Mesothelial cell of epicardium (in vitro differentiated cells): ENCODE measurements at regions not wholly inside any gene's neighbourhood (a gene's known extent, or its start where the extent isn't known, plus 50 kb on each side); places are given as distances from the start of the nearest gene placed in this dataset.
"Not testable (repeated sequence)": the region's sequence is repeated elsewhere in the genome, so short reads cannot be mapped to it uniquely, and the experiment has no call there.

Experiments used
- DNase-seq, 2 experiments: peaks; one replicate each; pipeline ENCODE4 v3.0.0; 2021; ENCODE audit warnings: low spot score in 2 of 2; ENCODE audit not compliant: unreplicated experiment in 2 of 2
- H3K27ac Mint-ChIP-seq: 2 replicates; pipeline ENCODE4 v1.8.0; 2021; ENCODE audit warnings: mixed read lengths
- H3K27me3 Mint-ChIP-seq: 2 replicates; pipeline ENCODE4 v1.8.0; 2021; ENCODE audit warnings: low read depth, mixed read lengths
- H3K36me3 Mint-ChIP-seq: 2 replicates; pipeline ENCODE4 v1.8.0; 2021; ENCODE audit warnings: mixed read lengths
- H3K4me1 Mint-ChIP-seq: 2 replicates; pipeline ENCODE4 v1.8.0; 2021; ENCODE audit warnings: mixed read lengths
- H3K4me3 Mint-ChIP-seq: 2 replicates; pipeline ENCODE4 v1.8.0; 2021; ENCODE audit warnings: mild to moderate bottlenecking, moderate library complexity, mixed read lengths
- H3K9me3 Mint-ChIP-seq: 2 replicates; pipeline ENCODE4 v1.8.0; 2021; ENCODE audit warnings: mixed read lengths
- TF ChIP-seq, protein P1 (sequence below): fragments of 200-600 bp; sonication (generic); IDR thresholded peaks from one replicate; pipeline ENCODE4 v1.5.0; 2021; ENCODE audit warnings: antibody characterized with exemption; ENCODE audit not compliant: unreplicated experiment

DNA sequence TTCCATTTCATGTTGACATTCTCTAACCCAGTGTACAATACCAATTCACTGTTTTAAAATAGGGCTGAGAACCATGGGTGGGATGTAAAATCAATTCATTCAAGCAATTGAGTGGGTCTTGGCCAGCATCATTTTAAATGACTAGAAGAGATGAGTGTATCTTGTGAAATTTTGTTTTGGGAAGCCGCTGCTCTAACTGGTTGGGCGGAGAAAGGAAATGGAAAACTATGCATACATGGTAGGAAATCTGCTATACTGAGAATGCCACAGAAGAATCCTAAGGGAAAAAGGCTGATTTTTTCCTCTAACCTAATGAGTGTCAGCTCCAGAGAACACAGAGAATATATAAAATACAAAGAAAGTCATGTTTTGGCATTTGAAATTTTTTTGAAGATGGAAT, 54.8 kb upstream of the DCLK2 start:
- no peaks in the 10 kb centered on the region for H3K4me1 Mint-ChIP-seq
- H3K4me3 Mint-ChIP-seq, result no peak overlapping the region
- DNase-seq, result no peak
- TF ChIP-seq, protein P1, sequence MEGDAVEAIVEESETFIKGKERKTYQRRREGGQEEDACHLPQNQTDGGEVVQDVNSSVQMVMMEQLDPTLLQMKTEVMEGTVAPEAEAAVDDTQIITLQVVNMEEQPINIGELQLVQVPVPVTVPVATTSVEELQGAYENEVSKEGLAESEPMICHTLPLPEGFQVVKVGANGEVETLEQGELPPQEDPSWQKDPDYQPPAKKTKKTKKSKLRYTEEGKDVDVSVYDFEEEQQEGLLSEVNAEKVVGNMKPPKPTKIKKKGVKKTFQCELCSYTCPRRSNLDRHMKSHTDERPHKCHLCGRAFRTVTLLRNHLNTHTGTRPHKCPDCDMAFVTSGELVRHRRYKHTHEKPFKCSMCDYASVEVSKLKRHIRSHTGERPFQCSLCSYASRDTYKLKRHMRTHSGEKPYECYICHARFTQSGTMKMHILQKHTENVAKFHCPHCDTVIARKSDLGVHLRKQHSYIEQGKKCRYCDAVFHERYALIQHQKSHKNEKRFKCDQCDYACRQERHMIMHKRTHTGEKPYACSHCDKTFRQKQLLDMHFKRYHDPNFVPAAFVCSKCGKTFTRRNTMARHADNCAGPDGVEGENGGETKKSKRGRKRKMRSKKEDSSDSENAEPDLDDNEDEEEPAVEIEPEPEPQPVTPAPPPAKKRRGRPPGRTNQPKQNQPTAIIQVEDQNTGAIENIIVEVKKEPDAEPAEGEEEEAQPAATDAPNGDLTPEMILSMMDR, result no peak
- H3K36me3 Mint-ChIP-seq, result peaks cover 13% of the 10 kb centered on the region
- H3K27ac Mint-ChIP-seq, result no peak overlapping the region
- H3K9me3 Mint-ChIP-seq, result peaks cover 30% of the 10 kb centered on the region
- H3K27me3 Mint-ChIP-seq, result no peaks in the 10 kb centered on the region

DNA sequence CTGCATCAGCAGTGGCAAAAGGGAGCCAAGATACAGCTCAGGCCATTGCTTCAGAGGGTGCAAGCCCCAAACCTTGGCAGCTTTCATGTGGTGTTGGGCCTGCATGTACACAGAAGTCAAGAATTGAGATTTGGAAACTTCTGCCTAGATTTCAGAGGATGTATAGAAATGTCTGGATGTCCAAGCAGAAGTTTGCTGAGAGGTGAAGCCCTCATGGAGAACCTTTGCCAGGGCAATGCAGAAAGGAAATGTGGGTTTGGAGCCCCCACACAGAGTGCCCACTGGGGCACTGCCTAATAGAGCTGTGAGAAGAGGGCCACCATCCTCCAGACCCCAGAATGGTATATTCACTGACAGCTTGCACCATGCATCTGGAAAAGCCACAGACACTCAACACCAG, 51.3 kb upstream of the DCLK2 start:
- H3K4me1 Mint-ChIP-seq, DNase-seq, H3K27me3 Mint-ChIP-seq, H3K4me3 Mint-ChIP-seq, H3K27ac Mint-ChIP-seq: not testable (repeated sequence)
- Mint-ChIP-seq H3K9me3 (peaks cover 21% of the 10 kb centered on the region), H3K36me3 (peaks cover 10% of the 10 kb centered on the region)
